Endothelial cell of umbilical vein (primary cell): ENCODE measurements at regions not wholly inside any gene's neighbourhood (a gene's known extent, or its start where the extent isn't known, plus 50 kb on each side); places are given as distances from the start of the nearest gene placed in this dataset.

Source experiments
- BruUV-seq: library from RNA; stranded (reverse); fragments of 400-500 nt; replicated peaks from 2 replicates; lab custom pipeline; 2021; lab: Mats Ljungman, UMichigan
- CTCF ChIA-PET: fragments of 300-600, 350-600 bp; sonication (Branson Sonifier 250); formaldehyde crosslinking; loops from one replicate; lab custom pipeline; 2021; ENCODE audit warnings: antibody characterized with exemption, inconsistent platforms; lab: Charles Lee
- POLR2A ChIA-PET: fragments of 300-600, 350-600 bp; sonication (Branson Sonifier 250); formaldehyde crosslinking; loops from one replicate; lab custom pipeline; 2021; ENCODE audit warnings: antibody characterized with exemption, inconsistent platforms; lab: Charles Lee
- DNase-seq: peaks from one replicate; pipeline ENCODE4 v3.0.0-alpha.2; 2011; ENCODE audit warnings: low read depth, low spot score
- FAIRE-seq: peaks from 2 replicates; lab custom pipeline; 2011; peaks lifted over from hg19 to GRCh38; lab: Jason Lieb, UNC
- H2AFZ ChIP-seq: 2 replicates; pipeline ENCODE4 v1.6.0; 2012; ENCODE audit warnings: low read depth, low read length, control low read depth, inconsistent platforms
- H3K27ac ChIP-seq: 2 replicates; pipeline ENCODE4 v1.5.1; 2011; ENCODE audit warnings: low read depth, mild to moderate bottlenecking, control low read depth, low read length, moderate library complexity; ENCODE audit not compliant: insufficient read depth
- H3K27me3 ChIP-seq, 2 experiments: 2 replicates each; pipeline versions ENCODE4 v1.6.0 to v1.6.1; 2011; ENCODE audit warnings: low read length in 2 of 2, mixed read lengths in 1 of 2; ENCODE audit not compliant: control insufficient read depth in 2 of 2, insufficient read depth in 2 of 2
- H3K36me3 ChIP-seq, 2 experiments: 2 replicates in 1 of 2; 3 replicates in 1 of 2; pipeline ENCODE4 v1.5.1; 2011; ENCODE audit warnings: low read length in 2 of 2, mild to moderate bottlenecking in 1 of 2, moderate library complexity in 1 of 2; ENCODE audit not compliant: control insufficient read depth in 2 of 2, insufficient read depth in 2 of 2; ENCODE audit errors: extremely low read depth in 1 of 2
- H3K4me1 ChIP-seq: 3 replicates; pipeline ENCODE4 v1.5.1; 2011; ENCODE audit warnings: mild to moderate bottlenecking, low read length; ENCODE audit not compliant: control insufficient read depth, insufficient read depth; ENCODE audit errors: extremely low read depth
- H3K4me2 ChIP-seq: 2 replicates; pipeline ENCODE4 v1.6.1; 2011; ENCODE audit warnings: low read length, control low read depth, mixed read lengths; ENCODE audit not compliant: insufficient read depth
- H3K4me3 ChIP-seq, 3 experiments: fragments of 200-600 bp in 1 of 3; sonication (generic), shearing (Covaris generic) in 1 of 3; replicated peaks in 1 of 3; 2 replicates each; pipeline ENCODE4 v1.5.1; 2011 to 2016; ENCODE audit warnings: control low read depth in 3 of 3, low read length in 3 of 3, mild to moderate bottlenecking in 2 of 3, inconsistent platforms in 1 of 3, low read depth in 1 of 3, moderate library complexity in 1 of 3; ENCODE audit not compliant: insufficient read depth in 1 of 3
- H3K79me2 ChIP-seq: 2 replicates; pipeline ENCODE4 v1.6.0; 2012; ENCODE audit warnings: low read length, inconsistent platforms; ENCODE audit not compliant: control insufficient read depth, insufficient read depth
- H3K9ac ChIP-seq: replicated peaks from 2 replicates; pipeline ENCODE3; 2011; ENCODE audit warnings: low read length, control low read depth; ENCODE audit not compliant: insufficient read depth; ENCODE audit errors: extremely low read depth
- H3K9me1 ChIP-seq: replicated peaks from 3 replicates; pipeline ENCODE4 v1.6.0; 2011; ENCODE audit warnings: mild to moderate bottlenecking, low read length; ENCODE audit not compliant: control insufficient read depth, insufficient read depth; ENCODE audit errors: extremely low read depth
- H3K9me3 ChIP-seq: replicated peaks from 2 replicates; pipeline ENCODE4 v1.5.1; 2012; ENCODE audit warnings: low read length, inconsistent platforms; ENCODE audit not compliant: control insufficient read depth, insufficient read depth
- H4K20me1 ChIP-seq: replicated peaks from 2 replicates; pipeline ENCODE3; 2011; ENCODE audit warnings: mild to moderate bottlenecking, low read length; ENCODE audit not compliant: control insufficient read depth, insufficient read depth; ENCODE audit errors: extremely low read depth
- CTCF ChIP-seq, 2 donors: IDR thresholded peaks; 1 replicate in 1 of 2; 2 replicates in 1 of 2; pipeline ENCODE4 v1.5.1; 2011; ENCODE audit warnings: low read length in 2 of 2, mild to moderate bottlenecking in 2 of 2, moderate library complexity in 2 of 2, control low read depth in 1 of 2, inconsistent platforms in 1 of 2, low read depth in 1 of 2; ENCODE audit not compliant: insufficient read depth in 1 of 2; ENCODE audit errors: extremely low read depth in 1 of 2
- EZH2 ChIP-seq: IDR thresholded peaks from 2 replicates; pipeline ENCODE4 v1.6.1; 2012; ENCODE audit warnings: borderline replicate concordance, low read depth, mild to moderate bottlenecking, moderate library complexity, low read length, inconsistent platforms; ENCODE audit not compliant: severe bottlenecking
- FOS ChIP-seq: IDR thresholded peaks from 2 replicates; pipeline ENCODE4 v1.6.1; 2011; ENCODE audit warnings: mild to moderate bottlenecking, low read length, moderate library complexity, borderline replicate concordance; ENCODE audit not compliant: insufficient read depth
- GATA2 ChIP-seq: IDR thresholded peaks from 2 replicates; pipeline ENCODE4 v1.7.0; 2011; ENCODE audit warnings: low read depth, mild to moderate bottlenecking, moderate library complexity, mixed read lengths, low read length; ENCODE audit not compliant: insufficient read length, insufficient read depth
- JUN ChIP-seq: IDR thresholded peaks from 2 replicates; pipeline ENCODE4 v1.6.1; 2011; ENCODE audit warnings: borderline replicate concordance, low read depth; ENCODE audit not compliant: insufficient read length, insufficient read depth
- MAX ChIP-seq: IDR thresholded peaks from 2 replicates; pipeline ENCODE4 v1.6.1; 2011; ENCODE audit not compliant: insufficient read depth, insufficient read length
- MYC ChIP-seq: IDR thresholded peaks from one replicate; pipeline ENCODE4 v1.6.1; 2011; ENCODE audit warnings: mild to moderate bottlenecking, low read depth, low read length
- POLR2A ChIP-seq: IDR thresholded peaks from 2 replicates; pipeline ENCODE4 v1.6.1; 2012; ENCODE audit warnings: low read depth, mild to moderate bottlenecking, control low read depth, low read length
- POLR2AphosphoS5 ChIP-seq: IDR thresholded peaks from 2 replicates; pipeline ENCODE4 v1.6.1; 2012; ENCODE audit warnings: low read depth, mild to moderate bottlenecking, control low read depth, low read length, moderate library complexity; ENCODE audit not compliant: insufficient read depth
- dilution Hi-C: fragments of 300-500 bp; cut with MboI; formaldehyde crosslinking; loops from one replicate; pipeline ENCODE4 v1.15.0; 2019; ENCODE audit warnings: low sequenced_read_pairs; ENCODE audit not compliant: extremely low pct_ligation_motif_present
- intact Hi-C: fragments of 100-400 bp; cut with micrococcal nuclease; formaldehyde crosslinking; loops from one replicate; pipeline ENCODE4 v1.10.0; 2022

GRCh38 chr2:107102176-107102575, 216.2 kb upstream of the ST6GAL2 start:
- ChIA-PET CTCF (no interaction called here), POLR2A (no interaction called here)
- Histone ChIP-seq H3K4me3 (no peak overlapping the region), H3K4me1 (no peaks in the 10 kb centered on the region), H2AFZ (no peak overlapping the region), H3K9me3 (no peaks in the 10 kb centered on the region), H3K27me3 (no peaks in the 10 kb centered on the region), H3K27ac (no peak overlapping the region), H4K20me1 (no peaks in the 10 kb centered on the region), H3K79me2 (no peaks in the 10 kb centered on the region), H3K9ac (no peak overlapping the region), H3K9me1 (no peaks in the 10 kb centered on the region), H3K4me2 (no peak overlapping the region), H3K36me3 (no peaks in the 10 kb centered on the region)
- dilution Hi-C loops = no loop called here
- no TSS peak for BruUV-seq
- TF ChIP-seq GATA2 (no peak), MAX (no peak), POLR2AphosphoS5 (no peak), MYC (no peak), EZH2 (no peak), JUN (no peak), FOS (no peak)
- intact Hi-C loops = no loop called here
- DNase-seq (no peak), FAIRE-seq (no peak)

GRCh38 chr2:107107351-107107750, 221.4 kb upstream of the ST6GAL2 start:
- POLR2A ChIA-PET = no interaction called here

More at GRCh38 chr2:107107351-107107750, 221.4 kb upstream of the ST6GAL2 start:
- Histone ChIP-seq H4K20me1 (no peaks in the 10 kb centered on the region), H3K4me1 (no peaks in the 10 kb centered on the region), H2AFZ (no peak overlapping the region), H3K4me2 (no peak overlapping the region), H3K9me1 (no peaks in the 10 kb centered on the region), H3K27ac (no peak overlapping the region), H3K9me3 (no peaks in the 10 kb centered on the region), H3K27me3 (no peaks in the 10 kb centered on the region), H3K9ac (no peak overlapping the region), H3K79me2 (no peaks in the 10 kb centered on the region), H3K4me3 (no peak overlapping the region), H3K36me3 (no peaks in the 10 kb centered on the region)
- dilution Hi-C loops (no loop called here), intact Hi-C loops (no loop called here)
- TF ChIP-seq POLR2A (no peak), CTCF (IDR thresholded peaks at IDR 0.05; ENCODE audit: extremely low read depth in 1 of 2, insufficient read depth in 1 of 2, low read depth in 1 of 2, low read length in 2 of 2) (no peak), GATA2 (no peak), POLR2AphosphoS5 (no peak), MYC (no peak), MAX (no peak)
- FAIRE-seq (no peak), DNase-seq (no peak)
- BruUV-seq = no TSS peak
- CTCF ChIA-PET = no interaction called here
